ENCODE measurements at regions not wholly inside any gene's neighbourhood (a gene's known extent, or its start where the extent isn't known, plus 50 kb on each side); places are given as distances from the start of the nearest gene placed in this dataset.
"Not testable (repeated sequence)": the region's sequence is repeated elsewhere in the genome, so short reads cannot be mapped to it uniquely, and the experiment has no call there.

DNA sequence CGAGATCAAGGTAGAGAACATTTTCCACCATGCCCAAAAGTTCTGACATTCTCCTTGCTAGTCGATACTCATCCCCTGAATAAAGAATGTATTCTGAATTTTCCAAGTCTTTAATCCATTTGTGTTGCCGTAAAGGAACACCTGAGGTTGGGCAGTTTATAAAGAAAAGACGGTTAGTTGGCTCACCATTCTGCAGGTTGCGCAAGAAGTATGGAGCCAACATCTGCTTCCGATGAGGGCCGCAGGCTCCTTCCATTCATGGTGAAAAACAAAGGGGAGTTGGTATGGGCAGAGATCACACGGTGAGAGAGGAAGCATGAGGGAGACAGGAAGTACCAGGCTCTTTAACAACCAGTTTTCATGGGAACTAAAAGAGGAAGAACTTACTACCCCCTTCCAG is 121.2 kb downstream of the DCLK3 start:
- H3K36me3 ChIP-seq (ENCODE audit: control insufficient read depth in 2 of 3, insufficient read depth in 3 of 3, low read length in 3 of 3) = no peaks in the 10 kb centered on the region
- H3K9me3 ChIP-seq (ENCODE audit: control insufficient read depth in 2 of 3, insufficient read depth in 1 of 3, low read length in 3 of 3) = no peaks in the 10 kb centered on the region
- no peaks in the 10 kb centered on the region for H3K27me3 ChIP-seq (ENCODE audit: control insufficient read depth, insufficient read depth, low read length)
- H3K4me1 ChIP-seq (ENCODE audit: control insufficient read depth in 2 of 3, insufficient read depth in 2 of 3, low read depth in 1 of 3, low read length in 3 of 3) = no peaks in the 10 kb centered on the region
- TF ChIP-seq, protein P1, sequence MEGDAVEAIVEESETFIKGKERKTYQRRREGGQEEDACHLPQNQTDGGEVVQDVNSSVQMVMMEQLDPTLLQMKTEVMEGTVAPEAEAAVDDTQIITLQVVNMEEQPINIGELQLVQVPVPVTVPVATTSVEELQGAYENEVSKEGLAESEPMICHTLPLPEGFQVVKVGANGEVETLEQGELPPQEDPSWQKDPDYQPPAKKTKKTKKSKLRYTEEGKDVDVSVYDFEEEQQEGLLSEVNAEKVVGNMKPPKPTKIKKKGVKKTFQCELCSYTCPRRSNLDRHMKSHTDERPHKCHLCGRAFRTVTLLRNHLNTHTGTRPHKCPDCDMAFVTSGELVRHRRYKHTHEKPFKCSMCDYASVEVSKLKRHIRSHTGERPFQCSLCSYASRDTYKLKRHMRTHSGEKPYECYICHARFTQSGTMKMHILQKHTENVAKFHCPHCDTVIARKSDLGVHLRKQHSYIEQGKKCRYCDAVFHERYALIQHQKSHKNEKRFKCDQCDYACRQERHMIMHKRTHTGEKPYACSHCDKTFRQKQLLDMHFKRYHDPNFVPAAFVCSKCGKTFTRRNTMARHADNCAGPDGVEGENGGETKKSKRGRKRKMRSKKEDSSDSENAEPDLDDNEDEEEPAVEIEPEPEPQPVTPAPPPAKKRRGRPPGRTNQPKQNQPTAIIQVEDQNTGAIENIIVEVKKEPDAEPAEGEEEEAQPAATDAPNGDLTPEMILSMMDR (IDR thresholded peaks at IDR 0.05; ENCODE audit: borderline replicate concordance, extremely low read depth, insufficient read depth) = no peak
- no peak overlapping the region for H3K27ac ChIP-seq (ENCODE audit: low read depth in 2 of 2, low read length in 2 of 2)
- no peak overlapping the region for H3K4me3 ChIP-seq (ENCODE audit: low read length in 3 of 3)
- H3K9ac ChIP-seq (ENCODE audit: low read length in 3 of 3) = no peak overlapping the region
- intact Hi-C loops (cut with DNase I) = no loop called here
- DNase-seq = no peak
- no peak for FAIRE-seq

GRCh38 chr3:36635731-36636130 is 128.6 kb downstream of the DCLK3 start:
- Histone ChIP-seq H3K9me3 (ENCODE audit: control insufficient read depth in 2 of 3, insufficient read depth in 1 of 3, low read length in 3 of 3) (no peaks in the 10 kb centered on the region), H3K27ac (ENCODE audit: low read depth in 2 of 2, low read length in 2 of 2) (no peak overlapping the region), H3K9ac (ENCODE audit: low read length in 3 of 3) (no peak overlapping the region), H3K36me3 (ENCODE audit: control insufficient read depth in 2 of 3, insufficient read depth in 3 of 3, low read length in 3 of 3) (no peaks in the 10 kb centered on the region), H3K4me1 (ENCODE audit: control insufficient read depth in 2 of 3, insufficient read depth in 2 of 3, low read depth in 1 of 3, low read length in 3 of 3) (no peaks in the 10 kb centered on the region), H3K4me3 (ENCODE audit: low read length in 3 of 3) (no peak overlapping the region), H3K27me3 (ENCODE audit: control insufficient read depth, insufficient read depth, low read length) (no peaks in the 10 kb centered on the region)
- DNase-seq (no peak), FAIRE-seq (no peak)
- TF ChIP-seq, protein P1 (IDR thresholded peaks at IDR 0.05; ENCODE audit: borderline replicate concordance, extremely low read depth, insufficient read depth) = no peak
- intact Hi-C loops (cut with DNase I) = no loop called here

DNA sequence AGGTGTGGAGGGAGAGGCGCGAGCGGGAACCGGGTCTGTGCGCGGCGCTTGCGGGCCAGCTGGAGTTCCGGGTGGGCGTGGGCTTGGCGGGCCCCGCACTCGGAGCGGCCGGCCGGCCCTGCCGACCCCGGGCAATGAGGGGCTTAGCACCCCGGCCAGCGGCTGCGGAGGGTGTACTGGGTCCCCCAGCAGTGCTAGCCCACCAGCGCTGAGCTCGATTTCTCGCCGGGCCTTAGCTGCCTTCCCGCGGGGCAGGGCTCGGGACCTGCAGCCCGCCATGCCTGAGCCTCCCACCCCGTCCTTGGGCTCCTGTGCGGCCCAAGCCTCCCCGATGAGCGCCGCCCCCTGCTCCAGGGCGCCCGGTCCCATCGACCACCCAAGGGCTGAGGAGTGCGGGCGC is 130.5 kb downstream of the DCLK3 start:
- H3K27me3 ChIP-seq (ENCODE audit: control insufficient read depth, insufficient read depth, low read length); DNase-seq; intact Hi-C loops (cut with DNase I); H3K9ac ChIP-seq (ENCODE audit: low read length in 3 of 3); H3K9me3 ChIP-seq (ENCODE audit: control insufficient read depth in 2 of 3, insufficient read depth in 1 of 3, low read length in 3 of 3); H3K4me3 ChIP-seq (ENCODE audit: low read length in 3 of 3); H3K36me3 ChIP-seq (ENCODE audit: control insufficient read depth in 2 of 3, insufficient read depth in 3 of 3, low read length in 3 of 3); FAIRE-seq; H3K4me1 ChIP-seq (ENCODE audit: control insufficient read depth in 2 of 3, insufficient read depth in 2 of 3, low read depth in 1 of 3, low read length in 3 of 3); H3K27ac ChIP-seq (ENCODE audit: low read depth in 2 of 2, low read length in 2 of 2): not testable (repeated sequence)

DNA sequence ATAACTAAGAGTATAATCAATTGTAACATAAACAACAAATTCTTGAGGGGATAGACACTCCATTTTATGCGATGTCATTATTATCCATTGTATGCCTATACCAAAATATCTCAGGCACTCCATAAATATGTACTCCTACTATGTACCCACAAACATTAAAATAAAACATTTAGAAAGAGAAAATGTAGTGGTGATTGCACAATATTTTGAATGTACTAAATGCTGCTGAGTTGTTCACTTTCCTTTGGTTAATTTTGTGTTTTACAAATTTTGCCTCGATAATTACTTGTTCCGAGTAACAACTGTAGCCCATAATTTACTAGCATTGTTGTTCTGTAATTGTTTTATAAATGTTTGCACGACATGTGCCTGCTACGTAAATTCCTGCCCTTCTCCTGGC is 131.3 kb downstream of the DCLK3 start:
- TF ChIP-seq, protein P1 (IDR thresholded peaks at IDR 0.05; ENCODE audit: borderline replicate concordance, extremely low read depth, insufficient read depth) = no peak
- no peak for FAIRE-seq
- Histone ChIP-seq H3K27ac (ENCODE audit: low read depth in 2 of 2, low read length in 2 of 2) (no peak overlapping the region), H3K9me3 (ENCODE audit: control insufficient read depth in 2 of 3, insufficient read depth in 1 of 3, low read length in 3 of 3) (no peaks in the 10 kb centered on the region), H3K4me1 (ENCODE audit: control insufficient read depth in 2 of 3, insufficient read depth in 2 of 3, low read depth in 1 of 3, low read length in 3 of 3) (no peaks in the 10 kb centered on the region), H3K36me3 (ENCODE audit: control insufficient read depth in 2 of 3, insufficient read depth in 3 of 3, low read length in 3 of 3) (no peaks in the 10 kb centered on the region), H3K4me3 (ENCODE audit: low read length in 3 of 3) (no peak overlapping the region), H3K27me3 (ENCODE audit: control insufficient read depth, insufficient read depth, low read length) (no peaks in the 10 kb centered on the region), H3K9ac (ENCODE audit: low read length in 3 of 3) (no peak overlapping the region)
- no peak for DNase-seq
- intact Hi-C loops (cut with DNase I) = no loop called here
